Neural progenitor cell (in vitro differentiated cells): ENCODE measurements at regions not wholly inside any gene's neighbourhood (a gene's known extent, or its start where the extent isn't known, plus 50 kb on each side); places are given as distances from the start of the nearest gene placed in this dataset.

Experiments used
- DNase-seq: peaks from one replicate; pipeline ENCODE4 v3.0.0-alpha.2; 2016; ENCODE audit warnings: low spot score
- H2AFZ ChIP-seq: fragments of 200-600 bp; sonication (generic); replicated peaks from 2 replicates; pipeline ENCODE4 v1.6.1; 2016; ENCODE audit warnings: antibody characterized with exemption
- H3F3A ChIP-seq: fragments of 200-600 bp; sonication (generic); 2 replicates; pipeline ENCODE4 v1.6.1; 2016; ENCODE audit warnings: antibody characterized with exemption, low read depth
- H3K27ac ChIP-seq: fragments of 200-600 bp; sonication (generic); 2 replicates; pipeline ENCODE4 v1.5.1; 2016; ENCODE audit warnings: mild to moderate bottlenecking
- H3K27me3 ChIP-seq: fragments of 200-600 bp; sonication (generic); 2 replicates; pipeline ENCODE4 v1.6.1; 2016; ENCODE audit warnings: mild to moderate bottlenecking, moderate library complexity
- H3K36me3 ChIP-seq: fragments of 200-600 bp; sonication (generic); 2 replicates; pipeline ENCODE4 v1.5.1; 2016
- H3K4me1 ChIP-seq: fragments of 200-600 bp; sonication (generic); 2 replicates; pipeline ENCODE4 v1.6.1; 2016; ENCODE audit warnings: mixed run types
- H3K4me2 ChIP-seq: fragments of 200-600 bp; sonication (generic); 2 replicates; pipeline ENCODE4 v1.6.1; 2016
- H3K4me3 ChIP-seq: fragments of 200-600 bp; sonication (generic); 2 replicates; pipeline ENCODE4 v1.5.1; 2016
- H3K79me2 ChIP-seq: fragments of 200-600 bp; sonication (generic); 2 replicates; pipeline ENCODE4 v1.6.1; 2016; ENCODE audit warnings: low read depth
- H3K9ac ChIP-seq: fragments of 200-600 bp; sonication (generic); 2 replicates; pipeline ENCODE4 v1.6.1; 2016
- H3K9me3 ChIP-seq: fragments of 200-600 bp; sonication (generic); 2 replicates; pipeline ENCODE4 v1.5.1; 2016; ENCODE audit warnings: low read depth
- H4K20me1 ChIP-seq: fragments of 200-600 bp; sonication (generic); 2 replicates; pipeline ENCODE4 v1.6.1; 2016; ENCODE audit warnings: low read depth
- H3K27ac Mint-ChIP-seq: 3 replicates; pipeline ENCODE4 v1.8.0; 2021; ENCODE audit warnings: mixed read lengths
- H3K27me3 Mint-ChIP-seq: 2 replicates; pipeline ENCODE4 v1.8.0; 2022; ENCODE audit warnings: low read depth, mild to moderate bottlenecking, inconsistent platforms, moderate library complexity, mixed read lengths; ENCODE audit not compliant: insufficient read depth
- H3K36me3 Mint-ChIP-seq: 3 replicates; pipeline ENCODE4 v1.8.0; 2021; ENCODE audit warnings: mixed read lengths
- H3K4me1 Mint-ChIP-seq: 3 replicates; pipeline ENCODE4 v1.8.0; 2021; ENCODE audit warnings: mixed read lengths
- H3K4me3 Mint-ChIP-seq: 3 replicates; pipeline ENCODE4 v1.8.0; 2021; ENCODE audit warnings: mild to moderate bottlenecking, moderate library complexity, mixed read lengths
- H3K9me3 Mint-ChIP-seq: 3 replicates; pipeline ENCODE4 v1.8.0; 2020; ENCODE audit warnings: mixed read lengths
- EZH2 ChIP-seq: fragments of 200-600 bp; sonication (generic); IDR thresholded peaks from 2 replicates; pipeline ENCODE4 v1.6.1; 2017; ENCODE audit warnings: antibody characterized with exemption, mild to moderate bottlenecking, moderate library complexity
- EZH2phosphoT487 ChIP-seq: fragments of 200-600 bp; sonication (generic); IDR thresholded peaks from 2 replicates; pipeline ENCODE4 v1.6.1; 2017; ENCODE audit warnings: antibody characterized with exemption
- TF ChIP-seq, protein P1 (sequence below): fragments of 200-600 bp; sonication (generic); IDR thresholded peaks from 2 replicates; pipeline ENCODE4 v1.5.1; 2017; ENCODE audit warnings: antibody characterized with exemption, mild to moderate bottlenecking

GRCh38 chr2:146433116-146433875 lies 1411.5 kb upstream of the ACVR2A start:
- Histone ChIP-seq H3K9me3 (no peaks in the 10 kb centered on the region), H3K79me2 (no peaks in the 10 kb centered on the region), H3K4me1 (peaks cover 8% of the 10 kb centered on the region), H3K27me3 (no peaks in the 10 kb centered on the region), H2AFZ (no peak overlapping the region), H3K4me3 (no peak overlapping the region), H3K9ac (no peak overlapping the region), H3K36me3 (no peaks in the 10 kb centered on the region), H3K4me2 (no peak overlapping the region), H4K20me1 (no peaks in the 10 kb centered on the region), H3F3A (no peaks in the 10 kb centered on the region), H3K27ac (no peak overlapping the region)
- Mint-ChIP-seq H3K4me3 (no peak overlapping the region), H3K27me3 (no peaks in the 10 kb centered on the region), H3K27ac (no peak overlapping the region), H3K4me1 (peaks cover 8% of the 10 kb centered on the region), H3K9me3 (no peaks in the 10 kb centered on the region), H3K36me3 (no peaks in the 10 kb centered on the region)
- no peak for DNase-seq
- TF ChIP-seq EZH2 (no peak), EZH2phosphoT487 (no peak)
- TF ChIP-seq, protein P1, sequence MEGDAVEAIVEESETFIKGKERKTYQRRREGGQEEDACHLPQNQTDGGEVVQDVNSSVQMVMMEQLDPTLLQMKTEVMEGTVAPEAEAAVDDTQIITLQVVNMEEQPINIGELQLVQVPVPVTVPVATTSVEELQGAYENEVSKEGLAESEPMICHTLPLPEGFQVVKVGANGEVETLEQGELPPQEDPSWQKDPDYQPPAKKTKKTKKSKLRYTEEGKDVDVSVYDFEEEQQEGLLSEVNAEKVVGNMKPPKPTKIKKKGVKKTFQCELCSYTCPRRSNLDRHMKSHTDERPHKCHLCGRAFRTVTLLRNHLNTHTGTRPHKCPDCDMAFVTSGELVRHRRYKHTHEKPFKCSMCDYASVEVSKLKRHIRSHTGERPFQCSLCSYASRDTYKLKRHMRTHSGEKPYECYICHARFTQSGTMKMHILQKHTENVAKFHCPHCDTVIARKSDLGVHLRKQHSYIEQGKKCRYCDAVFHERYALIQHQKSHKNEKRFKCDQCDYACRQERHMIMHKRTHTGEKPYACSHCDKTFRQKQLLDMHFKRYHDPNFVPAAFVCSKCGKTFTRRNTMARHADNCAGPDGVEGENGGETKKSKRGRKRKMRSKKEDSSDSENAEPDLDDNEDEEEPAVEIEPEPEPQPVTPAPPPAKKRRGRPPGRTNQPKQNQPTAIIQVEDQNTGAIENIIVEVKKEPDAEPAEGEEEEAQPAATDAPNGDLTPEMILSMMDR: no peak

DNA sequence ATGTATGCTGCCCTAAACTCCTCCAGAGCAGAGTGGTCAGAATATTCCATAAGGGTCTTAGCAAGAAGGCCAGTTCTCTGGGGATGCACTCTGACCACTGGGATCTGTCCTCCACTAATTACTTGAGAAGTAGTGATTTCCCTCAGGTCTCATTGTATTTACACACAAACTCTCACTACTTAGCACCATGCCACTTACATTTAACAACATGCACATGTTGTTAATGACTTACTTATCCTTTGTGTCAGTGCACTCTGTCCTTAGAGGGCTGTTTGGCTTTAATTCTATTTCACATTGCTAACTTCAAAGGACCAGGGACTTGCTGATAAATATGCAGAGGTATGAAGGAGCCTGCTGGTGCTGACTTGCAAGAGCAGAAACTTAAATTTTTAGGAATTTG lies 1415.5 kb upstream of the ACVR2A start:
- Histone ChIP-seq H3K36me3 (no peaks in the 10 kb centered on the region), H3K9ac (no peak overlapping the region), H3K27ac (no peak overlapping the region), H3K4me3 (no peak overlapping the region), H3K4me2 (no peak overlapping the region), H4K20me1 (no peaks in the 10 kb centered on the region), H2AFZ (peak overlapping the region; percentile 21), H3K79me2 (no peaks in the 10 kb centered on the region), H3F3A (no peaks in the 10 kb centered on the region), H3K4me1 (no peaks in the 10 kb centered on the region), H3K27me3 (no peaks in the 10 kb centered on the region), H3K9me3 (no peaks in the 10 kb centered on the region)
- H3K27ac Mint-ChIP-seq: no peak overlapping the region
- no peaks in the 10 kb centered on the region for H3K36me3 Mint-ChIP-seq
- DNase-seq: no peak
- no peak overlapping the region for H3K4me3 Mint-ChIP-seq
- no peaks in the 10 kb centered on the region for H3K4me1 Mint-ChIP-seq
- H3K27me3 Mint-ChIP-seq: no peaks in the 10 kb centered on the region
- H3K9me3 Mint-ChIP-seq: no peaks in the 10 kb centered on the region
- TF ChIP-seq, protein P1: no peak
- no peak for TF ChIP-seq EZH2phosphoT487
- no peak for TF ChIP-seq EZH2

DNA sequence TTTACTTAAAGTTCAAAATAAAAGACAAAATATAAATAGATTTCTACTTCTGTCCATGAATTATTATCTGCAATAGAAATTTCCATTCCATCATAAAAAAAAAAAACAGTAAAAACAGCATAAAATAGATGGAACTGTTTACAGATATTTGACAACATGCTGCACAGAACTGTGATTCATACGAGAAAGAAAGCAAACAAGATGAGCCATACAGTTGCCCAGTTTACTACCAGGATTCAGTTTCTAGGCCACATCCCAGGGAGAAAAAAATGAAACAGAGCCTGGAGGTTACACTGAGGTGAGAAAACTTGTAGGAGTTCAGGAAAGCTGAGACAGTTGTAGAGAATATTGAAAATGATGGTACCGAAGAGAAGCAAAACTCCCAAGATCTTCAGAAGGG lies 1426.9 kb upstream of the ACVR2A start:
- Histone ChIP-seq H3K9ac (no peak overlapping the region), H4K20me1 (no peaks in the 10 kb centered on the region), H3K4me1 (no peaks in the 10 kb centered on the region), H2AFZ (no peak overlapping the region), H3K9me3 (no peaks in the 10 kb centered on the region), H3K4me3 (no peak overlapping the region), H3K36me3 (no peaks in the 10 kb centered on the region), H3K4me2 (no peak overlapping the region), H3K27me3 (no peaks in the 10 kb centered on the region), H3K27ac (no peak overlapping the region), H3F3A (no peaks in the 10 kb centered on the region), H3K79me2 (no peaks in the 10 kb centered on the region)
- H3K4me1 Mint-ChIP-seq: peaks cover 4% of the 10 kb centered on the region
- no peak overlapping the region for H3K27ac Mint-ChIP-seq
- H3K27me3 Mint-ChIP-seq: peaks cover 2% of the 10 kb centered on the region
- TF ChIP-seq, protein P1: no peak
- no peak for TF ChIP-seq EZH2phosphoT487
- no peak for TF ChIP-seq EZH2
- no peak for DNase-seq
- no peaks in the 10 kb centered on the region for H3K9me3 Mint-ChIP-seq
- no peaks in the 10 kb centered on the region for H3K36me3 Mint-ChIP-seq
- H3K4me3 Mint-ChIP-seq: no peak overlapping the region
